CD1c-positive myeloid dendritic cell (primary cell): ENCODE measurements at regions not wholly inside any gene's neighbourhood (a gene's known extent, or its start where the extent isn't known, plus 50 kb on each side); places are given as distances from the start of the nearest gene placed in this dataset.

Source experiments
- DNase-seq: peaks from one replicate; pipeline ENCODE4 v3.0.0-alpha.2; 2016; ENCODE audit errors: extremely low spot score

- no peak for DNase-seq
Measured at GRCh38 chr12:43294916-43295315, 257.1 kb downstream of the ADAMTS20 start.

GRCh38 chr12:43294147-43294546 lies 257.9 kb downstream of the ADAMTS20 start:
- DNase-seq: no peak

- no peak for DNase-seq
Measured at GRCh38 chr12:43293396-43293795, 258.6 kb downstream of the ADAMTS20 start.

GRCh38 chr12:43292699-43293098 lies 259.3 kb downstream of the ADAMTS20 start:
- DNase-seq: no peak

GRCh38 chr12:43291516-43291915 lies 260.5 kb downstream of the ADAMTS20 start:
- DNase-seq: no peak

GRCh38 chr12:43290836-43291235 lies 261.2 kb downstream of the ADAMTS20 start:
- DNase-seq: no peak

GRCh38 chr12:43289426-43289801 lies 262.6 kb downstream of the ADAMTS20 start:
- no peak for DNase-seq

- DNase-seq: no peak
Measured at GRCh38 chr12:43288671-43289425, 263.2 kb downstream of the ADAMTS20 start.

GRCh38 chr12:43287706-43288383 lies 264.2 kb downstream of the ADAMTS20 start:
- DNase-seq: no peak

GRCh38 chr12:43286986-43287385 lies 265.0 kb downstream of the ADAMTS20 start:
- DNase-seq: no peak

GRCh38 chr12:43285159-43285598 lies 266.8 kb downstream of the ADAMTS20 start:
- DNase-seq: no peak

GRCh38 chr12:43284486-43285158 lies 267.4 kb downstream of the ADAMTS20 start:
- no peak for DNase-seq

GRCh38 chr12:43283206-43283605 lies 268.8 kb downstream of the ADAMTS20 start:
- DNase-seq: no peak

- peak; percentile 8 for DNase-seq
Measured at GRCh38 chr12:43282106-43282505, 269.9 kb downstream of the ADAMTS20 start.

GRCh38 chr12:43281563-43281962 lies 270.4 kb downstream of the ADAMTS20 start:
- DNase-seq: no peak

- DNase-seq: no peak
Measured at GRCh38 chr12:43278541-43278832, 273.5 kb downstream of the ADAMTS20 start.

GRCh38 chr12:43277651-43278540 lies 274.1 kb downstream of the ADAMTS20 start:
- DNase-seq: no peak

- no peak for DNase-seq
Measured at GRCh38 chr12:43273467-43273866, 278.5 kb downstream of the ADAMTS20 start.

GRCh38 chr12:43271659-43272058 lies 280.3 kb downstream of the ADAMTS20 start:
- DNase-seq: no peak

GRCh38 chr12:43267818-43268217 lies 284.2 kb downstream of the ADAMTS20 start:
- DNase-seq: no peak

- DNase-seq: no peak
Measured at GRCh38 chr12:43261701-43262100, 290.3 kb downstream of the ADAMTS20 start.

GRCh38 chr12:43255522-43256111 lies 296.4 kb downstream of the ADAMTS20 start:
- no peak for DNase-seq
